HG03064 (cell line): ENCODE measurements at regions not wholly inside any gene's neighbourhood (a gene's known extent, or its start where the extent isn't known, plus 50 kb on each side); places are given as distances from the start of the nearest gene placed in this dataset.

Experiments used
- ATAC-seq: cut with Tn5 transposase; IDR thresholded peaks from one replicate; pipeline ENCODE4 v1.9.1; 2021; ENCODE audit warnings: low read depth; ENCODE audit not compliant: unreplicated experiment

- ATAC-seq, result no peak
Measured at GRCh38 chr2:219877728-219878127, 250.3 kb downstream of the SLC4A3 start.

DNA sequence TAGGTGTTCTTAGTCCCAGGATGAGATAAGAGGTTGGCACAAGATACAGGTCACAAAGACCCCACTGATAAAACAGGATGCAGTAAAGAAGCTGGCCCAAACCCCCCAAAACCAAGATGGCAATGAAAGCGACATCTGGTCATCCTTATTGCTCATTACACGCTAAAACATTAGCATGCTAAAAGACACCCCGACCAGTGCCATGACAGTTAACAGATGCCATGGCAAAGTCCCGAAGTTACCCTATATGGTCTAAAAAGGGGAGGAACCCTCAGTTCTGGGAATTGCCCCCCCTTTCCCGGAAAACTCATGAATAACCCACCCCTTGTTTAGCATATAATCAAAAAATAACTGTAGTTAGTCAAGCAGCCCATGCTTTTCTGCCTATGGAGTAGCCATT lies 251.1 kb downstream of the SLC4A3 start:
- no peak for ATAC-seq

DNA sequence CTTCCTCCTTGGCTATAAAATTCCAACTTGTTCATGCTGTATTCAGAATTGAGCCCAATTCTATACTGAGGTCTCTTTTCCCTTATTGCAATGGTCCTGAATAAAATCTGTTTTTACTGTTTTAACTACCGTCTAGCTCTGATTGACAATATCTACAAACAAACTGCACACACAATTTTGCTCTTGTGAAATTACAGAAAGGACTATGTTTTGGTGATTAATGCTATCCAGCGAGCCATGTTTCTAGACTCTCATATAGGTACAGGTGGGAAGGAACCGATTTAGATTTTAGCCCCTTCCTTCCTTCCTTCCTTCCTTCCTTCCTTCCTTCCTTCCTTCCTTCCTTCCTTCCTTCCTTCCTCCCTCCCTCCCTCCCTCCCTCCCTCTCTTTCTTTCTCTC lies 254.4 kb downstream of the SLC4A3 start:
- ATAC-seq, result no peak

- ATAC-seq, result no peak
Measured at GRCh38 chr2:219886615-219887014, 259.2 kb downstream of the SLC4A3 start.

DNA sequence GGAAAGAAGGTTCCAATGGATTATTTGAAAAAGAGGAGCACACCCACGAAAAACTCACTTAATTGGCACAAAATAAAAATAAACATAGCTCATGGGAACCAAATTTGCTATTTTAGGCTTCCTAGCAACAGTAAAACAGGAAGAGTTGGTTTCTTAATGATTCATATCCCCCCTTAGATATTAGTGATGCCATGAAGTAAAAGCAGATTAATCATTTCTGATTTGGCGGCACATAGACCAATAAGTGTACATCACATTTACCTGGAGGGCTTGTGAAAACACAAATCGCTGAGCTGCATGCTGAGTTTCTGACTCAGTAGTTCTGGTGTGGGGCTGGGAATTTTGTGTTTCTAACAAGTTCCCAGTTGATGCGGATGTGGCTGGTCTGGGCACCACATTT lies 260.4 kb downstream of the SLC4A3 start:
- no peak for ATAC-seq

DNA sequence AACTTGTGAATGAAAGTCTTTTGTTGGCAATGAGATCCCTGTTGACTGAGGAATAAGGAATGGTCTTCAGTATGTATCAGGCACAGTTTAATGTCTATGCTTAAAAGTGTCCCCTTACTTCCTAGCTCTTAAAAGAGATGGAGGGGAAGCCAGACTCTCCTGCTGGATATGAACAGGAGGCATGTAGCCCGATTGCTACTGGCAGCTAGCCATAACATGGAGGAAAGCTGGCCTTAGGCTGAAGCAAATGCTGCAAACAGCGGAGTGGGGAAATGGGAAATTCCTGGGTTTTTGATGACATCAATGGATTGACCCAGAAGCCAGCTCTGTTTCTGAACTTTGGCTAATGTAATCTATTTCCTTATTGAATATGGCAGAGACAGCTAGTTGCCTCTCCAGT lies 266.1 kb downstream of the SLC4A3 start:
- no peak for ATAC-seq

- ATAC-seq, result no peak
Measured at GRCh38 chr2:219897456-219897855, 270.0 kb downstream of the SLC4A3 start.

DNA sequence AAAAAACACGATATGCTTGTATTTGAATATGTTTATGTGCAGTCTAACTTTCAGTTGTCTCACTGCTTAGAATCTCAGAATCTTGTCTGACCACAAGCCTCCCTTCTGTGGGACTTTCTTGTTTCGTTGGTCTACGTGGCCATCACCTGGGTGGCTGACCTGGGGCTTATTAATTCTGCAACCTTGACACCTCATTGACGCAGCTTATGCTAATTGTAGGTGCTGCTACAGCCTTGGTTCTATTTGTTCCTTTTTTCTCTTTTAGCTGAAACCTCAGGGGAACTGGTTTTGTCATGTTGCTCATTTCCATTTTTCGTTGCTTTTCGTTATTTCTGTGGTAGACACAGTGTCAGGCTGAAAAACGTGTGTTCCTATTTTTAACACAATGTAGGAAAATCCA lies 273.7 kb downstream of the SLC4A3 start:
- ATAC-seq, result no peak

DNA sequence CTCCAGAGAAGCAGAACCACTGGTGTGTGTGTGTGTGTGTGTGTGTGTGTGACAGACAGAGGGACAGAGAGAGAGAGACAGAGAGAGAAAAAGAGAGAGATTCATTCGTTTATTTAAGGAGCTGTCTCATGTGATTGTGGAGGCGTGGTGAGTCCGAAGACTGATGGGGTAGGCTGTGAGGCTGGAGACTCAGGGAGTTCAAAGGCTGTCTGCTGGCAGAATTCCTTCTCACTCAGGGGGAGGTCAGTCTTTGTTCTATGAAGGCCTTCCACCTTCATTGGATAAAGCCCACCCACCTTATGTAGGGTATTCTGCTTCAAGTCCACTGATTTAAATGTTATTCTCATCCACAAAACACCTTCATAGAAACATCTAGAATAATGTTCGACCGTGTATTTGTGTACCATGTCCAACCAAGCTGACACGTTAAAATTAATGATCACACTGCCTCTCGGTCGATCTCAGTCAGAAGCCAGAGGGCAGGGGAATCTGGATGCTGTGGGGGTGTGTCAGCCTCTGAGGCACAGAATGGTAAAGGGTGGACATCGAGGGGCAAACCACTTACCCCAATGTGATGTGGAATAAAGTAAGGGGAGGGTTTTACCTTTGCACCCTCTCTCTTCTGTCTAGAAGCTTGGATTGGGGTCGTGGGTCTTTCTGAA lies 275.6 kb downstream of the SLC4A3 start:
- no peak for ATAC-seq

DNA sequence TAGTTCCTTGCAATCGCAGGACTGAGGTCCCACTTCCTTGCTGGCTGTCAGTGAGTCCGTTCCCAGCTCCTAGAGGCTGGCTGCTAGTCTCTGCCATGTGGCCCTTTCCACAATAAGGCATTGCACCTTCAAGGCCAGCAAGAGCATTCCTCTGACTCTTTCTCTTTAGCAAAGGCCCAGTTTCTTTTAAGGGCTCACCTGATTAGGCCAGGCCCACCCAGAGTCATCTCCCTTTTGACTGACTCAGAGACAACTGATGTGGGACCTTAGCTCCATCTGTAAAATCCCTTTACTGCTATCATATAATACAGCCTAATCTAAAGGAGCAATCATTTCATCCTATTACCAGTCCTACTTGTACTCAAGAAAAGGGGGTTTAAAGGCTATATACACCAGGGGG lies 278.2 kb downstream of the SLC4A3 start:
- no peak for ATAC-seq

GRCh38 chr2:219906114-219907010 lies 278.9 kb downstream of the SLC4A3 start:
- no peak for ATAC-seq

DNA sequence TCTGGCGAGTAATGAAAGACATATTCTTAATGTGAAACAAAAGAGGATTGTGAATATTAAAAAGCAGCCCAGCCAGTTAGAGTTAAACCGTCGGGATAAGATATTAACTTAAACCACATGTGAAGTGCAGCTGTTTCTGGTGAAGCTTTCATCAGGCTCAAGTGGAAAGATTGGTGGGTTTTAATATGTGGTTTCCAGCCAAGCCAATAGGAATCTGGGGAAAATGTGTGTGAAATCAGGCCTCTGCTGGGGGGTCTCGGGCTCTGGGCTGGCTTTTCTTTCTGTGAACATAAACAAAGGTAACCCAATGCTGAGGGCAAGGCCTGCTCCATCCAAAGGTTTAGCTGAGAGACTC lies 279.6 kb downstream of the SLC4A3 start:
- ATAC-seq, result no peak

DNA sequence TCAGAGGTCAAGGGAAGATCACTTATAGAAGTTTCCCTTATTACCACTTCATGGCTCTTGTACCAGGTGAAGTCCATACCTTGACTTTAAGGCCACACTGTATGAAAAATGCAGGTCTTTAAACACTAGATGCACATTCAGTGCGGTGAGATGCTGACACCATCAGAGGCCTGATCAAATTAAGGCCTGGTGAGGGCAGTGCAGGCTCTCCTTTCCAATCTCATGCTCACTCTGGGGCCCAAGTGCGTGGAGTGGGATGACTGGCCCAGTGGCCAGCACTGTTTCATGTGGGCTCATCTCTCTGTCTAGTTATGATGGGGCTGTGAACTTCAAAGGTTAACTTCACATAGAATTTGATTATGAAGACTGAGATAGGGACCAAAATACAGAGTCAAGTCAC lies 281.1 kb downstream of the SLC4A3 start:
- no peak for ATAC-seq

GRCh38 chr2:219911541-219911940 lies 284.1 kb downstream of the SLC4A3 start:
- no peak for ATAC-seq

DNA sequence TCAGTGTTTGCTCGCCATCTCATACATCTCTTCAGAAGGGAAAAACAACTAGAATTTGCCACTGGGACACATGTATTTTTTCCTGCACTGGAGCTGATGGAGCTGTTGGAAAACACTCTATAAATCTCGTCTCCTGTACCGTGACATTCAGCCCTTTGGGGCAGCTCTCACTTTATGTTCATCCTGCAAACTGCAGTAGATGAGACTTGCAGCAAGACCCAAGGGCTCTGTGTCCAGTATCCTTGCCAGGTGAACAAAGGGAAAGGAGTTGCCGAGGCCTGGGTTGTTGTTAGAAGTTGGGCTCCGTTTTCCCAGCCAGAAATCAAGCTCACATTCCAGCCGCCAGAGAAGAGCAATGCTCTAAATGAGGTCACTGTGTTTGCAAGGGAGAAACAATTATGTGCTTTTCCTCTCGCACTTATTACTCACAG lies 285.1 kb downstream of the SLC4A3 start:
- ATAC-seq, result no peak

DNA sequence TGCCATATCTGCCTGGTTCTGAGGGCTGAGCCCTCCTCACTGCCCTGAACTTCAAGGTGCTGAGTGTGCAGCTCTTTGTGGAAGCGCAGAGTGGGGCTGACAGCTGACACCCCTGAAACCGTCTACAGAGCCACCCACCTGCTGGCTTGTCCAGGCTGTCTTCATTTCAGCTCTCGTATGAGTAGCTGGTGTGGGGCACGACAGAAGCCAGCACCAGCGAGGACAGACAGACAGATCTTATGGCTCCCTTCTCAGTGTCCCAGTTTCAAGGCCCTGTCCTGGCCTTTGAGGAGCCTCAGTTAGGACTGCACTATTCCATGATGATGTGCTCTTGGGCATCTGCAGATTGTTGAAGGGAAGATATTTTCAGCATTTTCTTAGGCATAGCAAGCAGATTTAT lies 287.1 kb downstream of the SLC4A3 start:
- ATAC-seq, result no peak

GRCh38 chr2:219916281-219916680 lies 288.9 kb downstream of the SLC4A3 start:
- no peak for ATAC-seq

GRCh38 chr2:219916726-219917440 lies 289.5 kb downstream of the SLC4A3 start:
- no peak for ATAC-seq

GRCh38 chr2:219918254-219918653 lies 290.8 kb downstream of the SLC4A3 start:
- no peak for ATAC-seq

- ATAC-seq, result no peak
Measured at GRCh38 chr2:219918944-219919343, 291.5 kb downstream of the SLC4A3 start.

DNA sequence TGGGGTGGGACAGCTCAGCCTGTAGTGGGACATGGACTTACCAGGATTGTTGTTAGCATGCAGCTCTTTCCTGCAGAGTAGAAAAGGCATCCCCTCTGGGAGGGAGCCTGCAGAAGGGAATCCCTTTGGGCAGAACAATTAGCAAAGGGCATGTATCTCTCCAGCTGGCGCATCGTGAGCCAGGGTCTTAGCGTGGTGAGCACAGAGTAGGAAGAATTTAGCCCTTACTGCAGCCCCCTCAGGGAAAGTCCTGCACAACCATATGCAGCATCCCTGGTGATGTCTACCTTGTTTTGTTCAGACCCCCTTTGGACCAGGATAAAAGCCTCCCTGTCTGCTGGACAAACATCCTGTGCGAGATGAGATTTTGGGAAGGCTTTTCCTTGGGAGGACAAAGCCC lies 292.1 kb downstream of the SLC4A3 start:
- no peak for ATAC-seq
